HG02623 (cell line): ENCODE measurements at regions not wholly inside any gene's neighbourhood (a gene's known extent, or its start where the extent isn't known, plus 50 kb on each side); places are given as distances from the start of the nearest gene placed in this dataset.
"Not testable (repeated sequence)": the region's sequence is repeated elsewhere in the genome, so short reads cannot be mapped to it uniquely, and the experiment has no call there.

Experiments
- ATAC-seq: cut with Tn5 transposase; IDR thresholded peaks from one replicate; pipeline ENCODE4 v1.9.1; 2021; ENCODE audit warnings: moderate library complexity; ENCODE audit not compliant: unreplicated experiment

GRCh38 chr1:761791-762190, 75.3 kb upstream of the OR4F16 start:
- not testable (repeated sequence) for ATAC-seq

GRCh38 chr1:771449-771848, 85.0 kb upstream of the OR4F16 start:
- not testable (repeated sequence) for ATAC-seq

- ATAC-seq = not testable (repeated sequence)
Observed at GRCh38 chr1:777480-778180, 91.2 kb upstream of the OR4F16 start.

- peak; percentile 100 for ATAC-seq
Observed at GRCh38 chr1:778451-779278, 92.2 kb upstream of the OR4F16 start.

- ATAC-seq = not testable (repeated sequence)
Observed at GRCh38 chr1:779621-780020, 93.2 kb upstream of the OR4F16 start.

- no peak for ATAC-seq
Observed at GRCh38 chr1:788835-789234, 102.4 kb upstream of the OR4F16 start.

- ATAC-seq = not testable (repeated sequence)
Observed at GRCh38 chr1:789606-790005, 103.2 kb upstream of the OR4F16 start.

GRCh38 chr1:790388-790930, 104.0 kb upstream of the OR4F16 start:
- not testable (repeated sequence) for ATAC-seq

- not testable (repeated sequence) for ATAC-seq
Observed at GRCh38 chr1:794310-794709, 107.9 kb upstream of the OR4F16 start.

- ATAC-seq = not testable (repeated sequence)
Observed at GRCh38 chr1:794918-795584, 108.6 kb upstream of the OR4F16 start.

- ATAC-seq = not testable (repeated sequence)
Observed at GRCh38 chr1:797649-798048, 111.2 kb upstream of the OR4F16 start.

GRCh38 chr1:800397-800796, 113.9 kb upstream of the OR4F16 start:
- ATAC-seq = not testable (repeated sequence)

GRCh38 chr1:804378-805115, 118.1 kb upstream of the OR4F16 start:
- peak; percentile 75 for ATAC-seq

GRCh38 chr1:805310-805709, 118.4 kb upstream of the SAMD11 start:
- not testable (repeated sequence) for ATAC-seq

GRCh38 chr1:807066-807465, 116.7 kb upstream of the SAMD11 start:
- not testable (repeated sequence) for ATAC-seq

GRCh38 chr1:807699-808390, 115.9 kb upstream of the SAMD11 start:
- ATAC-seq = not testable (repeated sequence)

GRCh38 chr1:810949-811348, 112.8 kb upstream of the SAMD11 start:
- not testable (repeated sequence) for ATAC-seq

GRCh38 chr1:812535-813127, 111.1 kb upstream of the SAMD11 start:
- not testable (repeated sequence) for ATAC-seq

GRCh38 chr1:814543-814942, 109.2 kb upstream of the SAMD11 start:
- not testable (repeated sequence) for ATAC-seq
